ENCODE measurements at regions not wholly inside any gene's neighbourhood (a gene's known extent, or its start where the extent isn't known, plus 50 kb on each side); places are given as distances from the start of the nearest gene placed in this dataset.

DNA sequence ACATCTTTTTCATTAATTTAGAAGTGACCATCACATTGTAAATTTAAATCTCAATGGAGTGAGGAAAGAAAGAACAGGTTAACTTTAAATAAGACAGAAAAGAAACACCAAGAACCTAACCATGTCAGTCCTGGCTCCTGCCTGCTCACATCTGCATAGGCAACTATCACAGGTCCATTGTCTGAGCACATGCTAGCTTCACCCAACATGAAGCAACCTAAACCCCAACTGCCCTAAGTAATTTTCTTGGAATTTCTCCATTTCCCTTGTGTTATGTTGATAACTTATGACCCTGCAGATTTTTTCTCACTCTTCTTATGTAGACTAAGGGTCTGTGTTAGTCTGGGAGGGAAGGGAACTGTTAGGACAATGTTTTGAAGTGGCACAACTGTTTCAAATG lies 2205.8 kb upstream of the ACO1 start:
- Histone ChIP-seq H3K27ac (replicated peaks in 1 of 4) (no peak overlapping the region), H3K9me3 (no peaks in the 10 kb centered on the region), H3K4me1 (no peaks in the 10 kb centered on the region), H3K36me3 (no peaks in the 10 kb centered on the region), H3K4me3 (no peak overlapping the region), H3K27me3 (no peaks in the 10 kb centered on the region)
- intact Hi-C loops (cut with DNase I), result no loop called here
- no peak for TF ChIP-seq POLR2A (IDR thresholded peaks at IDR 0.05; ENCODE audit: low read depth)
- no peak for TF ChIP-seq EP300 (IDR thresholded peaks at IDR 0.05)
- TF ChIP-seq, protein P1, sequence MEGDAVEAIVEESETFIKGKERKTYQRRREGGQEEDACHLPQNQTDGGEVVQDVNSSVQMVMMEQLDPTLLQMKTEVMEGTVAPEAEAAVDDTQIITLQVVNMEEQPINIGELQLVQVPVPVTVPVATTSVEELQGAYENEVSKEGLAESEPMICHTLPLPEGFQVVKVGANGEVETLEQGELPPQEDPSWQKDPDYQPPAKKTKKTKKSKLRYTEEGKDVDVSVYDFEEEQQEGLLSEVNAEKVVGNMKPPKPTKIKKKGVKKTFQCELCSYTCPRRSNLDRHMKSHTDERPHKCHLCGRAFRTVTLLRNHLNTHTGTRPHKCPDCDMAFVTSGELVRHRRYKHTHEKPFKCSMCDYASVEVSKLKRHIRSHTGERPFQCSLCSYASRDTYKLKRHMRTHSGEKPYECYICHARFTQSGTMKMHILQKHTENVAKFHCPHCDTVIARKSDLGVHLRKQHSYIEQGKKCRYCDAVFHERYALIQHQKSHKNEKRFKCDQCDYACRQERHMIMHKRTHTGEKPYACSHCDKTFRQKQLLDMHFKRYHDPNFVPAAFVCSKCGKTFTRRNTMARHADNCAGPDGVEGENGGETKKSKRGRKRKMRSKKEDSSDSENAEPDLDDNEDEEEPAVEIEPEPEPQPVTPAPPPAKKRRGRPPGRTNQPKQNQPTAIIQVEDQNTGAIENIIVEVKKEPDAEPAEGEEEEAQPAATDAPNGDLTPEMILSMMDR (IDR thresholded peaks at IDR 0.05), result no peak
- no peak for TF ChIP-seq POLR2AphosphoS5 (IDR thresholded peaks at IDR 0.05)
- DNase-seq (ENCODE audit: extremely low spot score), result no peak

DNA sequence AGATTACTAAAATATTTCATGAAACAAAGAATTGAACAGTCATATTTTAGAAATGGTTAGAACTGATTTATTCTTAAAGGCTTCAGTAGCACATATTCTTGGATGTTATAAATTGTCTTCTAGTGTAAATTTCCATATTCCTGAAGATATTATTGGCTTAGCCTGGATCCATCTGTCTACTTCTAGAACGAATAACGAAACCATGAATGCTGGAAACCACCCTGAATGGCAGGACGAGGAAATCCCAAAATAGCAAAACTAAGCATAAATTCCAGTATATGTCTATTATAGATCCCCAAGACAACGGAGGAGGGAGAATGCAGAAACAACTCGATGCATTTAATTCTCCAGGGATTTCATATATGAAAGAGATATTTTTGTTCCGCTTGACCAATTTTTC lies 2191.0 kb upstream of the ACO1 start:
- no peak for DNase-seq (ENCODE audit: extremely low spot score)
- intact Hi-C loops (cut with DNase I), result no loop called here
- no peak for TF ChIP-seq POLR2AphosphoS5 (IDR thresholded peaks at IDR 0.05)
- TF ChIP-seq EP300 (IDR thresholded peaks at IDR 0.05), result no peak
- TF ChIP-seq POLR2A (IDR thresholded peaks at IDR 0.05; ENCODE audit: low read depth), result no peak
- TF ChIP-seq, protein P1 (IDR thresholded peaks at IDR 0.05), result no peak
- no peaks in the 10 kb centered on the region for H3K27me3 ChIP-seq
- 76% methylated on average over 6 of the region's 6 CpGs for WGBS
- no peak overlapping the region for H3K27ac ChIP-seq (replicated peaks in 1 of 4)
- H3K36me3 ChIP-seq, result no peaks in the 10 kb centered on the region
- H3K4me3 ChIP-seq, result no peak overlapping the region
- no peaks in the 10 kb centered on the region for H3K4me1 ChIP-seq
- peaks cover 0 to 12% (median under 1%) of the 10 kb centered on the region in 4 donors for H3K9me3 ChIP-seq

DNA sequence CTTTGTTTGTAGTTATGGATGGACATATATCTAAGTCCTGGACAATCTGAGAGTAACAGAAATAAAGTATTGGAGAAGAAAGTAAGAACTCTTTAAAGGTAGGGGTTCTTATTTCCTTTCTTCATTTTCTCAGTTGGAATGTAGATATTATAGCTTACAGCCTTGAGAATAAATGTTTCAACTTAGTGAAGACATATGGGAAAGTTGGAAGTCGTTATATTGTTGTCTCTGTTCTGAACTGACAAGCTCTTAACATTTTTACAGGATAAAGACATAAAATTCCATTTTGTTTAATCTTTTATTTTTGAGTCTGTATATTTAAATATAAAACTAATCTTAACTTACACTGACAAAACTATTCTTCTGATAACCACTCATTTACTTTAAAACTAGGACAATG lies 2187.5 kb upstream of the ACO1 start:
- TF ChIP-seq EP300 (IDR thresholded peaks at IDR 0.05), result no peak
- TF ChIP-seq POLR2AphosphoS5 (IDR thresholded peaks at IDR 0.05), result no peak
- TF ChIP-seq POLR2A (IDR thresholded peaks at IDR 0.05; ENCODE audit: low read depth), result no peak
- TF ChIP-seq, protein P1 (IDR thresholded peaks at IDR 0.05), result no peak
- Histone ChIP-seq H3K36me3 (no peaks in the 10 kb centered on the region), H3K4me3 (no peak overlapping the region), H3K27me3 (no peaks in the 10 kb centered on the region), H3K9me3 (peaks cover 0 to 4% (median 0%) of the 10 kb centered on the region in 4 donors), H3K27ac (replicated peaks in 1 of 4) (no peak overlapping the region), H3K4me1 (no peaks in the 10 kb centered on the region)
- 87% methylated on average over 1 of the region's 1 CpG for WGBS
- intact Hi-C loops (cut with DNase I), result no loop called here
- no peak for DNase-seq (ENCODE audit: extremely low spot score)

DNA sequence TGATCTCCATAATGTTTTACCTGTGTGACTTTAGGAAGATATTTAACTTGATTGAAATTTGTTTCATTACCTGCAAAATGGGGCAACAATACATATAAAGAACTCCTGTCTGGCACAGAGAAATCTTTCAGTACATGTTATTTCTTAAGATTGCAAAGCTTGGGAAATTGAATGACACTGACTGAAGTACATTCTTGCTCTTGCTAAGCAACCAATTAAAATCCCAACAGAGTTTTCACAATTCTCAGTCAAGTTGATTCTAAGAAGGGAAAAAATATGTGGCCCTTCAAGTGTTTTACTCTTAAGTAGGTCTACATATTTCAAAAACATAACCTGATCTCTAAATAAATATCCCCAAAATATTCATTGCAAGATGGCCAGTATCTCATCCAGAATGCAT lies 2187.0 kb upstream of the ACO1 start:
- H3K27ac ChIP-seq (replicated peaks in 1 of 4), result no peak overlapping the region
- no peaks in the 10 kb centered on the region for H3K27me3 ChIP-seq
- H3K36me3 ChIP-seq, result no peaks in the 10 kb centered on the region
- no peaks in the 10 kb centered on the region for H3K4me1 ChIP-seq
- H3K4me3 ChIP-seq, result no peak overlapping the region
- intact Hi-C loops (cut with DNase I), result no loop called here
- no peak for TF ChIP-seq POLR2A (IDR thresholded peaks at IDR 0.05; ENCODE audit: low read depth)
- no peak for TF ChIP-seq POLR2AphosphoS5 (IDR thresholded peaks at IDR 0.05)
- TF ChIP-seq, protein P1 (IDR thresholded peaks at IDR 0.05), result no peak
- no peak for TF ChIP-seq EP300 (IDR thresholded peaks at IDR 0.05)
- H3K9me3 ChIP-seq, result peaks cover 0 to 4% (median 0%) of the 10 kb centered on the region in 4 donors
- DNase-seq (ENCODE audit: extremely low spot score), result no peak

DNA sequence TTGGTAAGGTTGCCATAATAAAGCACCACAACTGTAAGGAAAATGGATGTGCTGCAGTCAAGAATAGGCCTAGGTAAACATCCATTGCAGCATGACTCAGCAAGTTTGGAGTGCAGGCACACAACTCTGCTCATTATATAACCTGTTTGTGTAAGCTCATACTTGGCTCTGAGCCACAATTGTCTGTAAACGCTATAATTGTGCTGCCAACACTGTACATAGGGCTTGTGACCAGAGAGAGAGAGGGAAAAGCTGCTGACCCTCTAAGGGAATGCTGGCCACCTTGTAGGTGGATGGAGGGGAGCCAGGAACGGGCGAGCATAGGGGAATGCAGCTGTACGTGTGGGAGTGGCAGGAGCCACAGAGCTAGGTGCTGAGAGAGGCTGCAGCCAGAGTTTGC lies 2186.5 kb upstream of the ACO1 start:
- no peak for TF ChIP-seq POLR2A (IDR thresholded peaks at IDR 0.05; ENCODE audit: low read depth)
- no peaks in the 10 kb centered on the region for H3K36me3 ChIP-seq
- H3K27ac ChIP-seq (replicated peaks in 1 of 4), result no peak overlapping the region
- no peaks in the 10 kb centered on the region for H3K4me1 ChIP-seq
- 88% methylated on average over 4 of the region's 4 CpGs for WGBS
- H3K4me3 ChIP-seq, result no peak overlapping the region
- H3K9me3 ChIP-seq, result peaks cover 0 to 4% (median 0%) of the 10 kb centered on the region in 4 donors
- no peak for DNase-seq (ENCODE audit: extremely low spot score)
- intact Hi-C loops (cut with DNase I), result no loop called here
- H3K27me3 ChIP-seq, result no peaks in the 10 kb centered on the region

Measured in esophagus muscularis mucosa (tissue), 4 donors.